ENCODE measurements at regions not wholly inside any gene's neighbourhood (a gene's known extent, or its start where the extent isn't known, plus 50 kb on each side); places are given as distances from the start of the nearest gene placed in this dataset.

DNA sequence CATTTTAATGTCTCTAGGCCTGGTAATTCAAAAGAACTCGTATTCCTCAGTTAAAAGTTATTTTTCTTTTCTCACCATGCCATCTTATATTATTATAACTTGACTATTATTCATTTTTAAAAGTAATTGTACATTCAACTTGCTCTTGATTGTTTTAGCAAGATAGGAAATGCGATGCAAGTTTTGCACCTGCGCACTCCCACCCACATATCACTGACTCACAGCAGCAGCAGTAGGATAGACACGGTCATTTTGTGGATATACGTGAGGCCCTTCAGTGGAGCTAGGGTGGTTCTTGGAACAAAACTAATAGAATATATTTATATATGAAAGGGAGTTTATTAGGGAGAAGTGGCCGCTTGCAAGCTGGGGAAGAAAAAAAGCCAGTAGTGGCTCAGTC lies 95.5 kb upstream of the UBE3A start:
- Histone ChIP-seq H3K4ac (ENCODE audit: low read depth, low read length) (no peak overlapping the region), H3K27me3 (ENCODE audit: control insufficient read depth, insufficient read depth, low read length) (no peaks in the 10 kb centered on the region), H4K91ac (ENCODE audit: insufficient read depth, low read depth, low read length) (no peak overlapping the region), H3K36me3 (ENCODE audit: control insufficient read depth, insufficient read depth, low read length) (no peaks in the 10 kb centered on the region), H3K4me3 (ENCODE audit: insufficient read depth, low read depth, low read length) (no peak overlapping the region), H2BK5ac (ENCODE audit: low read depth, low read length, poor library complexity, severe bottlenecking) (no peak overlapping the region), H3K4me1 (ENCODE audit: control insufficient read depth, insufficient read depth, low read length) (no peaks in the 10 kb centered on the region), H2BK15ac (ENCODE audit: low read depth, low read length) (no peak overlapping the region), H3K18ac (ENCODE audit: low read depth, low read length) (no peak overlapping the region), H2AK5ac (ENCODE audit: low read depth, low read length) (no peak overlapping the region), H3K4me2 (ENCODE audit: low read depth, low read length) (no peak overlapping the region), H3K9me3 (ENCODE audit: control insufficient read depth, insufficient read depth, low read length) (no peaks in the 10 kb centered on the region), H4K5ac (ENCODE audit: low read depth, low read length) (no peak overlapping the region), H3K14ac (replicated peaks; ENCODE audit: low read depth, low read length) (no peak overlapping the region), H3K27ac (ENCODE audit: insufficient read depth, low read length) (no peak overlapping the region), H4K20me1 (ENCODE audit: insufficient read depth, low read length) (no peaks in the 10 kb centered on the region), H4K8ac (ENCODE audit: low read depth in 2 of 2, low read length in 2 of 2) (no peak overlapping the region), H2AK9ac (replicated peaks; ENCODE audit: low read depth, low read length, poor library complexity) (no peak overlapping the region), H2BK20ac (ENCODE audit: low read depth, low read length) (no peak overlapping the region), H3K56ac (ENCODE audit: extremely low read depth, insufficient read depth, low read length) (no peak overlapping the region), H3K23ac (ENCODE audit: low read depth, low read length) (no peak overlapping the region), H2AFZ (replicated peaks; ENCODE audit: low read length, poor library complexity) (no peak overlapping the region), H2BK120ac (ENCODE audit: low read depth, low read length) (no peak overlapping the region), H3K9ac (ENCODE audit: low read depth, low read length) (no peak overlapping the region), H3K79me1 (ENCODE audit: low read depth in 1 of 2, low read length in 2 of 2) (no peaks in the 10 kb centered on the region), H3K9me1 (ENCODE audit: insufficient read depth, low read length) (no peaks in the 10 kb centered on the region)
- CTCF ChIA-PET, result no interaction called here
- in situ Hi-C loops (cut with MboI; ENCODE audit: low sequenced_read_pairs) (no loop called here), dilution Hi-C loops (cut with HindIII; ENCODE audit: low sequenced_read_pairs, unreplicated experiment) (no loop called here), intact Hi-C loops (cut with micrococcal nuclease) (no loop called here)
- POLR2A ChIA-PET (ENCODE audit: unreplicated experiment), result no interaction called here
- DNase-seq (no peak), ATAC-seq (ENCODE audit: low read depth) (no peak)
- no CpG with 5 or more reads among the region's 6 CpGs for WGBS, 2 experiments (ENCODE audit: extremely low coverage in 2 of 2, insufficient read length in 1 of 2)
- no TSS peak for BruUV-seq (replicated peaks)
- TF ChIP-seq NFE2L2 (IDR thresholded peaks at IDR 0.05; ENCODE audit: low read depth, low read length) (no peak), MXI1 (IDR thresholded peaks at IDR 0.05; ENCODE audit: borderline replicate concordance, low read depth, low read length) (no peak), MAZ (IDR thresholded peaks at IDR 0.05; ENCODE audit: borderline replicate concordance, low read depth, low read length) (no peak), MAFK (IDR thresholded peaks at IDR 0.05; ENCODE audit: low read depth, low read length) (no peak), CEBPB (IDR thresholded peaks at IDR 0.05; ENCODE audit: low read depth, low read length) (no peak), RAD21 (IDR thresholded peaks at IDR 0.05; ENCODE audit: low read length) (no peak), CHD1 (IDR thresholded peaks at IDR 0.05; ENCODE audit: low read depth, low read length) (no peak), SMC3 (IDR thresholded peaks at IDR 0.05; ENCODE audit: low read depth, low read length) (no peak)
- TF ChIP-seq, protein P1, sequence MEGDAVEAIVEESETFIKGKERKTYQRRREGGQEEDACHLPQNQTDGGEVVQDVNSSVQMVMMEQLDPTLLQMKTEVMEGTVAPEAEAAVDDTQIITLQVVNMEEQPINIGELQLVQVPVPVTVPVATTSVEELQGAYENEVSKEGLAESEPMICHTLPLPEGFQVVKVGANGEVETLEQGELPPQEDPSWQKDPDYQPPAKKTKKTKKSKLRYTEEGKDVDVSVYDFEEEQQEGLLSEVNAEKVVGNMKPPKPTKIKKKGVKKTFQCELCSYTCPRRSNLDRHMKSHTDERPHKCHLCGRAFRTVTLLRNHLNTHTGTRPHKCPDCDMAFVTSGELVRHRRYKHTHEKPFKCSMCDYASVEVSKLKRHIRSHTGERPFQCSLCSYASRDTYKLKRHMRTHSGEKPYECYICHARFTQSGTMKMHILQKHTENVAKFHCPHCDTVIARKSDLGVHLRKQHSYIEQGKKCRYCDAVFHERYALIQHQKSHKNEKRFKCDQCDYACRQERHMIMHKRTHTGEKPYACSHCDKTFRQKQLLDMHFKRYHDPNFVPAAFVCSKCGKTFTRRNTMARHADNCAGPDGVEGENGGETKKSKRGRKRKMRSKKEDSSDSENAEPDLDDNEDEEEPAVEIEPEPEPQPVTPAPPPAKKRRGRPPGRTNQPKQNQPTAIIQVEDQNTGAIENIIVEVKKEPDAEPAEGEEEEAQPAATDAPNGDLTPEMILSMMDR (conservative IDR thresholded peaks at IDR 0.05; ENCODE audit: low read depth, low read length), result no peak
- TF ChIP-seq, protein P2, sequence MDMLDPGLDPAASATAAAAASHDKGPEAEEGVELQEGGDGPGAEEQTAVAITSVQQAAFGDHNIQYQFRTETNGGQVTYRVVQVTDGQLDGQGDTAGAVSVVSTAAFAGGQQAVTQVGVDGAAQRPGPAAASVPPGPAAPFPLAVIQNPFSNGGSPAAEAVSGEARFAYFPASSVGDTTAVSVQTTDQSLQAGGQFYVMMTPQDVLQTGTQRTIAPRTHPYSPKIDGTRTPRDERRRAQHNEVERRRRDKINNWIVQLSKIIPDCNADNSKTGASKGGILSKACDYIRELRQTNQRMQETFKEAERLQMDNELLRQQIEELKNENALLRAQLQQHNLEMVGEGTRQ (IDR thresholded peaks at IDR 0.05; ENCODE audit: low read depth, low read length), result no peak
- TF ChIP-seq, protein P3, sequence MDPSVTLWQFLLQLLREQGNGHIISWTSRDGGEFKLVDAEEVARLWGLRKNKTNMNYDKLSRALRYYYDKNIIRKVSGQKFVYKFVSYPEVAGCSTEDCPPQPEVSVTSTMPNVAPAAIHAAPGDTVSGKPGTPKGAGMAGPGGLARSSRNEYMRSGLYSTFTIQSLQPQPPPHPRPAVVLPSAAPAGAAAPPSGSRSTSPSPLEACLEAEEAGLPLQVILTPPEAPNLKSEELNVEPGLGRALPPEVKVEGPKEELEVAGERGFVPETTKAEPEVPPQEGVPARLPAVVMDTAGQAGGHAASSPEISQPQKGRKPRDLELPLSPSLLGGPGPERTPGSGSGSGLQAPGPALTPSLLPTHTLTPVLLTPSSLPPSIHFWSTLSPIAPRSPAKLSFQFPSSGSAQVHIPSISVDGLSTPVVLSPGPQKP (IDR thresholded peaks at IDR 0.05; ENCODE audit: borderline replicate concordance, low read depth, low read length), result no peak

Measured in IMR-90 (cell line).